ENCODE measurements at regions not wholly inside any gene's neighbourhood (a gene's known extent, or its start where the extent isn't known, plus 50 kb on each side); places are given as distances from the start of the nearest gene placed in this dataset.

- TF ChIP-seq CTCF (IDR thresholded peaks at IDR 0.05; ENCODE audit: insufficient read depth, low read depth, low read length) (no peak), EZH2 (IDR thresholded peaks at IDR 0.05; ENCODE audit: insufficient read depth, low read length) (no peak)
These were observed 61.9 kb upstream of the LDAH start for GRCh38 chr2:20884829-20885228.

All from astrocyte (in vitro differentiated cells and primary cell).